GM10266 (cell line): ENCODE measurements at regions not wholly inside any gene's neighbourhood (a gene's known extent, or its start where the extent isn't known, plus 50 kb on each side); places are given as distances from the start of the nearest gene placed in this dataset.

Experiments
- DNase-seq: peaks from one replicate; pipeline ENCODE4 v3.0.0; 2012; ENCODE audit errors: extremely low spot score
- CTCF ChIP-seq: IDR thresholded peaks from 2 replicates; pipeline ENCODE4 v1.5.1; 2012; ENCODE audit warnings: mild to moderate bottlenecking, low read depth; ENCODE audit not compliant: control insufficient read depth, insufficient read depth; ENCODE audit errors: missing control alignments

DNA sequence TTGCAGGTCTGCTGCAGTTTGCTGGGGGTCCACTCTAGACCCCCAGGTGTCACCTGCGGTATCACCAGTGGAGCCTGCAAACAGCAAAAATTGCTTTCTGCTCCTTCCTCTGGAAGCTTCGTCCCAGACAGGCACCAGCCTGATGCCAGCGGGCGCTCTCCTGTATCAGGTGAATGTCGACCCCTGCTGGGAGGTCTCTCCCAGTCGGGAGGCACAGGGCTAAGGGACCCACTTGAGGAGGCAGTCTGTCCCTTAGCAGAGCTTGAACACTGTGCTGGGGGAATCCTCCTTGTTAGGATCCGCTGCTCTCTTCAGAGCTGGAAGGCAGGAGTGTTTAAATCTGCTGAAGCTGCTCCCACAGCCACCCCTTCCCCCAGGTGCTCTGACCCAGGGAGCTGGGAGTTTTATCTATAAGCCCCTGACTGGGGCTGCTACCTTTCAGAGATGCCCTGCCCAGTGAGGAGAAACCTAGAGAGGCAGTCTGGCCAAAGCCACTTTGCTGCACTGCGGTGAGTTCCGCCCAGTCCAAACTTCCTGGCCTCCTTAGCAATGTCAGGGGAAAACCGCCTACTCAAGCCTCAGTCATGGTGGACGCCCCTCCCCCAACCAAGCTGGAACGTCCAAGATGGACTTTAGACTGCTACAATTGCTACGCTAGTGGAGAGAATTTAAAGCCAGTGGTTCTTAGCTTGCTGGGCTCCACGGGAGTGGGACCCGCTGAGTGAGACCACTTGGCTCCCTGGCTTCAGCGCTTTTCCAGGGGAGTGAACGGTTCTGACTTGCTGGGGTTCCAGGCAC lies 652.5 kb downstream of the KCNJ3 start:
- no peak for TF ChIP-seq CTCF
- no peak for DNase-seq

DNA sequence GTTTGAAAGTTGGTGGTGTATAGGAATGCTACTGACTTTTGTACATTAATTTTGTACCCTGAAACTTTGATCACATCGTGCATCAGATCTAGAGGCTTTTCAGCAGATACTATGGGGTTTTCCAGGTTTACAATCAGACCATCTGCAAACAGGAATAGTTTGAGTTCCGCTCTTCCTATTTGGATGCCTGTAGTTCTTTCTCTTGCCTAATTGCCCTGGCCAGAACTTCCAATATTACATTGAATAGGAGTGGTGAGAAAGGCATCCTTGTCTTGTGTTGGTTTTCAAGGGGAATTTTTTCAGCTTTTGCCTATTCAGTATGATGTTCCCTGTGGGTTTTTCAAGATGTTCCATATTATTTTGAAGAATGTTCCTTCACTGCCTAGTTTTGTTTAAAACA lies 633.5 kb downstream of the KCNJ3 start:
- TF ChIP-seq CTCF = no peak
- no peak for DNase-seq

GRCh38 chr2:155320236-155320635 lies 621.7 kb downstream of the KCNJ3 start:
- no peak for DNase-seq
- TF ChIP-seq CTCF = no peak

DNA sequence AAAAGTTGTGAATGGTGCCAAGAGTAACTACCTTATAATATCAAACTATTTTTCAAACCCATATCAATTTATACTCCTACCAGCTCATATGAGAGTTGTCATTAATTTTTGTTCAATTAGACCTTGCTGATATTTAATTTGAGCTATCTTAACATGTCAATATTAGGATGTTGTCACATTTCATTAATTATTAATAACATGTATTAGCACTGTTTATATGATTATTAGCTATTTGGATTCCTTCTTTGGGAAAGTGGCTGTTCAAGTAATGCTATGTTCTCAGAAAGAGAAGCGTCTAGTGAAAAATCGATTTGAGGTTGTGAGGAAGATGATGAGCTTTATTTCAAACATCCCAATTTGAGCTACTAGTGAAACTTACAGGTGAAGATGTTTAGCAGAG lies 620.2 kb downstream of the KCNJ3 start:
- DNase-seq = no peak
- TF ChIP-seq CTCF = no peak

GRCh38 chr2:155315768-155316167 lies 617.3 kb downstream of the KCNJ3 start:
- no peak for TF ChIP-seq CTCF
- DNase-seq = no peak

DNA sequence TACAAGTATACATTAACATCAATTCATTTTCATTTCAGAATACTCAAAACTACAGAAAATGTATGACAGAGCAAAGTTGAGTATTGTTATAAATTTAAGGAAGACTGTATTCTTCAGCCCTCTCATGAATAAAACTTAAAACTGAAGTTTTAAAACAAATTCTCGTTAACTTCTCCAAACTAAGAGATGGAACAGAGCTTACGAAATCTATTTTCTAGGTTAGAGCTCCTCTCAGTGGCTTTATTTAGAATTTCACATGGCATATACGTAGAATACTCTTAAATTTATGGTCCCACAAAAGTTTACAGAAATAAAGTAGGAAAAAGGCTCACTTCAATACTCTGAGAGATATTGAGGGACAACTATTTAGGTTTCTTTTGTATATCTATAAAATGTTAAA lies 612.1 kb downstream of the KCNJ3 start:
- peak; percentile 54 for TF ChIP-seq CTCF
- DNase-seq = peak; percentile 8

GRCh38 chr2:155309483-155309882 lies 611.0 kb downstream of the KCNJ3 start:
- TF ChIP-seq CTCF = no peak
- DNase-seq = no peak
